Neural cell (in vitro differentiated cells): ENCODE measurements at regions not wholly inside any gene's neighbourhood (a gene's known extent, or its start where the extent isn't known, plus 50 kb on each side); places are given as distances from the start of the nearest gene placed in this dataset.

Experiments used
- EP300 ChIP-seq: fragments of 450-650 bp; conservative IDR thresholded peaks from 2 replicates; pipeline ENCODE4 v1.6.1; 2014; ENCODE audit warnings: antibody characterized with exemption, mild to moderate bottlenecking, moderate library complexity; ENCODE audit not compliant: poor library complexity, severe bottlenecking
- POLR2AphosphoS5 ChIP-seq: IDR thresholded peaks from 2 replicates; pipeline ENCODE4 v1.6.1; 2012
- TF ChIP-seq, protein P1 (sequence below): fragments of 450-650 bp; IDR thresholded peaks from 2 replicates; pipeline ENCODE4 v1.5.1; 2014; ENCODE audit warnings: antibody characterized with exemption, mild to moderate bottlenecking, moderate library complexity; ENCODE audit not compliant: poor library complexity, severe bottlenecking

GRCh38 chrX:68936608-68937007, 107.8 kb downstream of the EFNB1 start:
- TF ChIP-seq POLR2AphosphoS5 (no peak), EP300 (no peak)
- TF ChIP-seq, protein P1, sequence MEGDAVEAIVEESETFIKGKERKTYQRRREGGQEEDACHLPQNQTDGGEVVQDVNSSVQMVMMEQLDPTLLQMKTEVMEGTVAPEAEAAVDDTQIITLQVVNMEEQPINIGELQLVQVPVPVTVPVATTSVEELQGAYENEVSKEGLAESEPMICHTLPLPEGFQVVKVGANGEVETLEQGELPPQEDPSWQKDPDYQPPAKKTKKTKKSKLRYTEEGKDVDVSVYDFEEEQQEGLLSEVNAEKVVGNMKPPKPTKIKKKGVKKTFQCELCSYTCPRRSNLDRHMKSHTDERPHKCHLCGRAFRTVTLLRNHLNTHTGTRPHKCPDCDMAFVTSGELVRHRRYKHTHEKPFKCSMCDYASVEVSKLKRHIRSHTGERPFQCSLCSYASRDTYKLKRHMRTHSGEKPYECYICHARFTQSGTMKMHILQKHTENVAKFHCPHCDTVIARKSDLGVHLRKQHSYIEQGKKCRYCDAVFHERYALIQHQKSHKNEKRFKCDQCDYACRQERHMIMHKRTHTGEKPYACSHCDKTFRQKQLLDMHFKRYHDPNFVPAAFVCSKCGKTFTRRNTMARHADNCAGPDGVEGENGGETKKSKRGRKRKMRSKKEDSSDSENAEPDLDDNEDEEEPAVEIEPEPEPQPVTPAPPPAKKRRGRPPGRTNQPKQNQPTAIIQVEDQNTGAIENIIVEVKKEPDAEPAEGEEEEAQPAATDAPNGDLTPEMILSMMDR, result no peak
